ENCODE measurements at regions not wholly inside any gene's neighbourhood (a gene's known extent, or its start where the extent isn't known, plus 50 kb on each side); places are given as distances from the start of the nearest gene placed in this dataset.

- TF ChIP-seq, protein P1, sequence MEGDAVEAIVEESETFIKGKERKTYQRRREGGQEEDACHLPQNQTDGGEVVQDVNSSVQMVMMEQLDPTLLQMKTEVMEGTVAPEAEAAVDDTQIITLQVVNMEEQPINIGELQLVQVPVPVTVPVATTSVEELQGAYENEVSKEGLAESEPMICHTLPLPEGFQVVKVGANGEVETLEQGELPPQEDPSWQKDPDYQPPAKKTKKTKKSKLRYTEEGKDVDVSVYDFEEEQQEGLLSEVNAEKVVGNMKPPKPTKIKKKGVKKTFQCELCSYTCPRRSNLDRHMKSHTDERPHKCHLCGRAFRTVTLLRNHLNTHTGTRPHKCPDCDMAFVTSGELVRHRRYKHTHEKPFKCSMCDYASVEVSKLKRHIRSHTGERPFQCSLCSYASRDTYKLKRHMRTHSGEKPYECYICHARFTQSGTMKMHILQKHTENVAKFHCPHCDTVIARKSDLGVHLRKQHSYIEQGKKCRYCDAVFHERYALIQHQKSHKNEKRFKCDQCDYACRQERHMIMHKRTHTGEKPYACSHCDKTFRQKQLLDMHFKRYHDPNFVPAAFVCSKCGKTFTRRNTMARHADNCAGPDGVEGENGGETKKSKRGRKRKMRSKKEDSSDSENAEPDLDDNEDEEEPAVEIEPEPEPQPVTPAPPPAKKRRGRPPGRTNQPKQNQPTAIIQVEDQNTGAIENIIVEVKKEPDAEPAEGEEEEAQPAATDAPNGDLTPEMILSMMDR (IDR thresholded peaks at IDR 0.05; ENCODE audit: insufficient read depth, low read length), result no peak
- TF ChIP-seq, protein P2, sequence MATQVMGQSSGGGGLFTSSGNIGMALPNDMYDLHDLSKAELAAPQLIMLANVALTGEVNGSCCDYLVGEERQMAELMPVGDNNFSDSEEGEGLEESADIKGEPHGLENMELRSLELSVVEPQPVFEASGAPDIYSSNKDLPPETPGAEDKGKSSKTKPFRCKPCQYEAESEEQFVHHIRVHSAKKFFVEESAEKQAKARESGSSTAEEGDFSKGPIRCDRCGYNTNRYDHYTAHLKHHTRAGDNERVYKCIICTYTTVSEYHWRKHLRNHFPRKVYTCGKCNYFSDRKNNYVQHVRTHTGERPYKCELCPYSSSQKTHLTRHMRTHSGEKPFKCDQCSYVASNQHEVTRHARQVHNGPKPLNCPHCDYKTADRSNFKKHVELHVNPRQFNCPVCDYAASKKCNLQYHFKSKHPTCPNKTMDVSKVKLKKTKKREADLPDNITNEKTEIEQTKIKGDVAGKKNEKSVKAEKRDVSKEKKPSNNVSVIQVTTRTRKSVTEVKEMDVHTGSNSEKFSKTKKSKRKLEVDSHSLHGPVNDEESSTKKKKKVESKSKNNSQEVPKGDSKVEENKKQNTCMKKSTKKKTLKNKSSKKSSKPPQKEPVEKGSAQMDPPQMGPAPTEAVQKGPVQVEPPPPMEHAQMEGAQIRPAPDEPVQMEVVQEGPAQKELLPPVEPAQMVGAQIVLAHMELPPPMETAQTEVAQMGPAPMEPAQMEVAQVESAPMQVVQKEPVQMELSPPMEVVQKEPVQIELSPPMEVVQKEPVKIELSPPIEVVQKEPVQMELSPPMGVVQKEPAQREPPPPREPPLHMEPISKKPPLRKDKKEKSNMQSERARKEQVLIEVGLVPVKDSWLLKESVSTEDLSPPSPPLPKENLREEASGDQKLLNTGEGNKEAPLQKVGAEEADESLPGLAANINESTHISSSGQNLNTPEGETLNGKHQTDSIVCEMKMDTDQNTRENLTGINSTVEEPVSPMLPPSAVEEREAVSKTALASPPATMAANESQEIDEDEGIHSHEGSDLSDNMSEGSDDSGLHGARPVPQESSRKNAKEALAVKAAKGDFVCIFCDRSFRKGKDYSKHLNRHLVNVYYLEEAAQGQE (IDR thresholded peaks at IDR 0.05; ENCODE audit: insufficient replicate concordance, low read depth), result no peak
Measured at GRCh38 chr5:108524564-108524963, 142.7 kb upstream of the FBXL17 start.

All from HL-60 (cell line).